Pancreas (tissue), 10 donors: ENCODE measurements at regions not wholly inside any gene's neighbourhood (a gene's known extent, or its start where the extent isn't known, plus 50 kb on each side); places are given as distances from the start of the nearest gene placed in this dataset.
A peak's percentile ranks its signal among the peaks of the same experiment; 100 is the strongest.

Experiments used
- ATAC-seq, 4 donors: fragments of 200-7000 bp; cut with Tn5 transposase; one replicate each; pipeline versions ENCODE4 v1.8.0 to v1.9.1; 2020; ENCODE audit warnings: mild to moderate bottlenecking in 4 of 4, moderate library complexity in 4 of 4
- DNase-seq, 6 donors: peaks; one replicate each; pipeline ENCODE4 v3.0.0-alpha.2; 2020
- FAIRE-seq: peaks from 2 replicates; lab custom pipeline; 2012; peaks lifted over from hg19 to GRCh38; lab: Jason Lieb, UNC
- H3K27ac ChIP-seq, 4 donors: fragments of 200-600 bp; sonication (generic); 1 replicate in 3 of 4; 2 replicates in 1 of 4; pipeline versions ENCODE4 v1.5.0 to v1.8.0; 2020
- H3K27me3 ChIP-seq, 4 donors: fragments of 200-600 bp; one replicate each; pipeline ENCODE4 v1.8.0; 2021
- H3K36me3 ChIP-seq, 3 donors: fragments of 200-600 bp; sonication (generic) in 1 of 3; one replicate each; pipeline versions ENCODE4 v1.5.0 to v1.8.0; 2020 to 2021
- H3K4me1 ChIP-seq, 3 donors: fragments of 200-600 bp; one replicate each; pipeline ENCODE4 v1.8.0; 2021
- H3K4me3 ChIP-seq, 4 donors: fragments of 200-600 bp; sonication (generic) in 2 of 4; one replicate each; pipeline versions ENCODE4 v1.5.0 to v1.8.0; 2020 to 2021
- H3K9me3 ChIP-seq, 4 donors: fragments of 200-600 bp; one replicate each; pipeline ENCODE4 v1.8.0; 2021
- WGBS, 2 donors: extraction: QIAGEN DNeasy Blood & Tissue Kit; methylation state at CpG; one replicate each; pipeline ENCODE4 v1.1.7; 2013; 5-methylcytosine and 5-hydroxymethylcytosine counted together
- intact Hi-C, 3 donors: fragments of 100-400 bp; cut with DNase I; formaldehyde crosslinking; loops; one replicate each; pipeline versions ENCODE4 v1.11.1 to v1.14.2; 2022
- TF ChIP-seq, protein P1 (sequence below), 4 donors: fragments of 200-600 bp; sonication (generic) in 3 of 4; IDR thresholded peaks; one replicate each; pipeline versions ENCODE4 v1.5.0 to v1.8.0; 2021; ENCODE audit warnings: antibody characterized with exemption in 4 of 4
- donor health status: healthy with polysubstance abuse.
- donor health status: DM: no; HTN: no; CAD: no; lungs with moderate emphysema.
- donor health status: DM: no; HTN: no; CAD: no.
- donor health status: control.
- donor health status: control.
- donor health status: Bipolar disorder and iron deficiency.
- donor health status: DM: yes; HTN: yes; CAD: no.
- donor health status: DM: no; HTN: no; CAD: no.
- donor health status: DM: no; HTN: no; CAD: no.
- donor health status: DM: yes; HTN: yes; CAD: no.

DNA sequence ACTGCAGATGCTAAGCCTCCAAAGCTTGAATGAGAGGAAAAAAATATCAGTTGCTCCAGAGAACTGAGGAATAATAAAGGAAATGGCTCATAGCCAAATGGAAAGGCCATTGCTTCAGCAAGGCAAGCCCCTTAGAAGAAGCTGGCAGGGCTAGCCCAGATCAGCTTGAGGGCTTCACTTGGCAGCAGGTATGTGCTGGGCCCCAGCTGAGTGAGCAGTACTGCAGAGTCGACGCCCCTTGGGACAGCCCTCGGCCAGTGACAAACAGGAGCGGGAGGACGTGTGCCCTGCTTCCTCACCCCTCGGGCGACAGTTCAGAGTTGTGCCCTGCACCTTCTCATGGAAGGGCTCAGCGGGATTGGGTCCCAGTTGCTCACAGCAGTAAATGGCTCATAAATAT is 1031.2 kb upstream of the TMEM132C start:
- no peak overlapping the region for H3K27ac ChIP-seq
- H3K36me3 ChIP-seq = no peaks in the 10 kb centered on the region
- no peak for FAIRE-seq
- no peaks in the 10 kb centered on the region for H3K27me3 ChIP-seq
- intact Hi-C loops = no loop called here
- DNase-seq = no peak
- no peaks in the 10 kb centered on the region for H3K4me1 ChIP-seq
- no peak overlapping the region for H3K4me3 ChIP-seq
- WGBS, 2 donors = 56 to 69% methylated on average over 8 of the region's 8 CpGs
- no peak for ATAC-seq
- TF ChIP-seq, protein P1, sequence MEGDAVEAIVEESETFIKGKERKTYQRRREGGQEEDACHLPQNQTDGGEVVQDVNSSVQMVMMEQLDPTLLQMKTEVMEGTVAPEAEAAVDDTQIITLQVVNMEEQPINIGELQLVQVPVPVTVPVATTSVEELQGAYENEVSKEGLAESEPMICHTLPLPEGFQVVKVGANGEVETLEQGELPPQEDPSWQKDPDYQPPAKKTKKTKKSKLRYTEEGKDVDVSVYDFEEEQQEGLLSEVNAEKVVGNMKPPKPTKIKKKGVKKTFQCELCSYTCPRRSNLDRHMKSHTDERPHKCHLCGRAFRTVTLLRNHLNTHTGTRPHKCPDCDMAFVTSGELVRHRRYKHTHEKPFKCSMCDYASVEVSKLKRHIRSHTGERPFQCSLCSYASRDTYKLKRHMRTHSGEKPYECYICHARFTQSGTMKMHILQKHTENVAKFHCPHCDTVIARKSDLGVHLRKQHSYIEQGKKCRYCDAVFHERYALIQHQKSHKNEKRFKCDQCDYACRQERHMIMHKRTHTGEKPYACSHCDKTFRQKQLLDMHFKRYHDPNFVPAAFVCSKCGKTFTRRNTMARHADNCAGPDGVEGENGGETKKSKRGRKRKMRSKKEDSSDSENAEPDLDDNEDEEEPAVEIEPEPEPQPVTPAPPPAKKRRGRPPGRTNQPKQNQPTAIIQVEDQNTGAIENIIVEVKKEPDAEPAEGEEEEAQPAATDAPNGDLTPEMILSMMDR (IDR thresholded peaks at IDR 0.05) = no peak
- H3K9me3 ChIP-seq = no peaks in the 10 kb centered on the region

- Histone ChIP-seq H3K4me1 (no peaks in the 10 kb centered on the region), H3K27ac (no peak overlapping the region), H3K4me3 (no peak overlapping the region), H3K36me3 (no peaks in the 10 kb centered on the region), H3K9me3 (no peaks in the 10 kb centered on the region), H3K27me3 (no peaks in the 10 kb centered on the region)
- ATAC-seq = no peak
- TF ChIP-seq, protein P1 (IDR thresholded peaks at IDR 0.05) = no peak
- no peak for DNase-seq
- intact Hi-C loops = no loop called here
- FAIRE-seq = no peak
- WGBS, 2 donors = 50 to 76% methylated on average over 4 of the region's 4 CpGs
Observed at GRCh38 chr12:127236491-127236890, 1030.5 kb upstream of the TMEM132C start.

DNA sequence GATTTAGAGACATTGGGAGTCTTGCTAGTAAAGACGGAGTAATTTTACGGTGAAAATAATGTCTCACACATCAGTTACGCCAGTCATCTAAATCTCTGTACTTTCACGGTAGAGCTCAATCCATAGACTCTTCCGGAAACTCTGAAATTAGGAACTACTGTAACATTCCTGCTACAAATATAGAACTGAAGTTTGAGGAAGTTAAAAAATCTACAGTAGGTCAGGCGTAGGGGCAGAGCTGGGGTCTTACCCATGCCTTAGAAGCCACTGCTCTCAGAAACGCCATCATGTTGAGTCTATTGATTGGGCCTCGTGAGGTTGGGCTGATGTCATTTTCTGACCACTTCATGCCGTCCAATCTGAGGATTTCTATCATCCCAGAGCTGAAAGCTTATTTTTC is 1029.8 kb upstream of the TMEM132C start:
- peak in 1 of 4 donors; percentile 46 for ATAC-seq
- WGBS, 2 donors = 78 to 86% methylated on average over 9 of the region's 9 CpGs
- Histone ChIP-seq H3K9me3 (no peaks in the 10 kb centered on the region), H3K27me3 (no peaks in the 10 kb centered on the region), H3K27ac (no peak overlapping the region), H3K4me3 (no peak overlapping the region), H3K36me3 (no peaks in the 10 kb centered on the region), H3K4me1 (no peaks in the 10 kb centered on the region)
- DNase-seq = no peak
- intact Hi-C loops = no loop called here
- TF ChIP-seq, protein P1 (IDR thresholded peaks at IDR 0.05) = no peak
- no peak for FAIRE-seq

GRCh38 chr12:127238107-127238506 is 1028.9 kb upstream of the TMEM132C start:
- TF ChIP-seq, protein P1 (IDR thresholded peaks at IDR 0.05) = no peak
- Histone ChIP-seq H3K4me3 (no peak overlapping the region), H3K36me3 (no peaks in the 10 kb centered on the region), H3K27me3 (no peaks in the 10 kb centered on the region), H3K27ac (no peak overlapping the region), H3K9me3 (no peaks in the 10 kb centered on the region), H3K4me1 (no peaks in the 10 kb centered on the region)
- 83 to 92% methylated on average over 4 of the region's 4 CpGs for WGBS, 2 donors
- DNase-seq (no peak), ATAC-seq (peak in 1 of 4 donors; percentile 32), FAIRE-seq (no peak)
- intact Hi-C loops = no loop called here

GRCh38 chr12:127239781-127240180 is 1027.2 kb upstream of the TMEM132C start:
- 79 to 80% methylated on average over 6 of the region's 6 CpGs for WGBS, 2 donors
- Histone ChIP-seq H3K4me1 (no peaks in the 10 kb centered on the region), H3K27me3 (no peaks in the 10 kb centered on the region), H3K27ac (no peak overlapping the region), H3K4me3 (no peak overlapping the region), H3K9me3 (no peaks in the 10 kb centered on the region), H3K36me3 (no peaks in the 10 kb centered on the region)
- intact Hi-C loops = no loop called here
- no peak for FAIRE-seq
- TF ChIP-seq, protein P1 (IDR thresholded peaks at IDR 0.05) = no peak
- DNase-seq = no peak
- ATAC-seq = no peak
